GM21360 (cell line): ENCODE measurements at regions not wholly inside any gene's neighbourhood (a gene's known extent, or its start where the extent isn't known, plus 50 kb on each side); places are given as distances from the start of the nearest gene placed in this dataset.

Experiments used
- ATAC-seq: cut with Tn5 transposase; IDR thresholded peaks from one replicate; pipeline ENCODE4 v1.9.1; 2021; ENCODE audit warnings: mild to moderate bottlenecking, moderate library complexity; ENCODE audit not compliant: unreplicated experiment

GRCh38 chr1:5111581-5111980 is 457.2 kb downstream of the AJAP1 start:
- no peak for ATAC-seq

- no peak for ATAC-seq
Measured at GRCh38 chr1:5110508-5110907, 456.1 kb downstream of the AJAP1 start.

GRCh38 chr1:5109633-5110032 is 455.2 kb downstream of the AJAP1 start:
- no peak for ATAC-seq

GRCh38 chr1:5108740-5109139 is 454.3 kb downstream of the AJAP1 start:
- ATAC-seq, result no peak

GRCh38 chr1:5105744-5106143 is 451.3 kb downstream of the AJAP1 start:
- no peak for ATAC-seq

GRCh38 chr1:5099558-5099957 is 445.1 kb downstream of the AJAP1 start:
- no peak for ATAC-seq

GRCh38 chr1:5098981-5099385 is 444.6 kb downstream of the AJAP1 start:
- ATAC-seq, result no peak

- ATAC-seq, result no peak
Measured at GRCh38 chr1:5093042-5093441, 438.6 kb downstream of the AJAP1 start.

- no peak for ATAC-seq
Measured at GRCh38 chr1:5084676-5085075, 430.3 kb downstream of the AJAP1 start.

- ATAC-seq, result no peak
Measured at GRCh38 chr1:5067246-5067645, 412.8 kb downstream of the AJAP1 start.

- ATAC-seq, result no peak
Measured at GRCh38 chr1:5053744-5054143, 399.3 kb downstream of the AJAP1 start.

GRCh38 chr1:5029136-5029535 is 374.7 kb downstream of the AJAP1 start:
- ATAC-seq, result no peak

GRCh38 chr1:5012249-5012648 is 357.8 kb downstream of the AJAP1 start:
- no peak for ATAC-seq

GRCh38 chr1:5010656-5011055 is 356.2 kb downstream of the AJAP1 start:
- ATAC-seq, result no peak

- ATAC-seq, result no peak
Measured at GRCh38 chr1:5010236-5010635, 355.8 kb downstream of the AJAP1 start.

GRCh38 chr1:5009376-5010065 is 355.1 kb downstream of the AJAP1 start:
- no peak for ATAC-seq

GRCh38 chr1:5005171-5005570 is 350.8 kb downstream of the AJAP1 start:
- ATAC-seq, result no peak

- no peak for ATAC-seq
Measured at GRCh38 chr1:5002676-5003075, 348.3 kb downstream of the AJAP1 start.

- ATAC-seq, result no peak
Measured at GRCh38 chr1:5001466-5001865, 347.1 kb downstream of the AJAP1 start.

- ATAC-seq, result no peak
Measured at GRCh38 chr1:4986306-4986705, 331.9 kb downstream of the AJAP1 start.

GRCh38 chr1:4984841-4985240 is 330.4 kb downstream of the AJAP1 start:
- no peak for ATAC-seq

- ATAC-seq, result no peak
Measured at GRCh38 chr1:4980211-4980610, 325.8 kb downstream of the AJAP1 start.

GRCh38 chr1:4978660-4979390 is 324.4 kb downstream of the AJAP1 start:
- no peak for ATAC-seq
